HK-2 (cell line): ENCODE measurements at regions not wholly inside any gene's neighbourhood (a gene's known extent, or its start where the extent isn't known, plus 50 kb on each side); places are given as distances from the start of the nearest gene placed in this dataset.
"Not testable (repeated sequence)": the region's sequence is repeated elsewhere in the genome, so short reads cannot be mapped to it uniquely, and the experiment has no call there.

Experiments
- DNase-seq: peaks from one replicate; pipeline ENCODE4 v3.0.0-alpha.2; 2018; ENCODE audit not compliant: unreplicated experiment

DNA sequence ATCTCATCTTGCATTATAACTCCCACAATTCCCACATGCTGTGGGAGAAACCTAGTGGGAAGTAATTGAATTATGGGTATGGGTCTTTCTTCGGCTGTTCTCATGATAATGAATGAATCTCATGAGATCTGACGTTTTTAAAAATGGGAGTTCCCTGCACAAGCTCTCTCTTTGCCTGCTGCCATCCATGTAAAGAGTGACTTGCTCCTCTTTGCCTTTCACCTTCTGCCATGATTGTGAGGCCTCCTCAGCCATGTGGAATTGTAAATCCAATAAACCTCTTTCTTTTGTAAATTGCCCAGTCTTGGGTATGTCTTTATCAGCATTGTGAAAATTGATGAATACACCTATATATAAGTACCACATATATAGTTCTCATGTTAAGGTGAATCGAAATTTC is 961.7 kb upstream of the COX7C start:
- no peak for DNase-seq

GRCh38 chr5:85657328-85657727 is 960.4 kb upstream of the COX7C start:
- not testable (repeated sequence) for DNase-seq

GRCh38 chr5:85662969-85663707 is 954.6 kb upstream of the COX7C start:
- not testable (repeated sequence) for DNase-seq

- DNase-seq, result no peak
These were observed 954.1 kb upstream of the COX7C start for GRCh38 chr5:85663708-85664031.

GRCh38 chr5:85670417-85670816 is 947.3 kb upstream of the COX7C start:
- no peak for DNase-seq

DNA sequence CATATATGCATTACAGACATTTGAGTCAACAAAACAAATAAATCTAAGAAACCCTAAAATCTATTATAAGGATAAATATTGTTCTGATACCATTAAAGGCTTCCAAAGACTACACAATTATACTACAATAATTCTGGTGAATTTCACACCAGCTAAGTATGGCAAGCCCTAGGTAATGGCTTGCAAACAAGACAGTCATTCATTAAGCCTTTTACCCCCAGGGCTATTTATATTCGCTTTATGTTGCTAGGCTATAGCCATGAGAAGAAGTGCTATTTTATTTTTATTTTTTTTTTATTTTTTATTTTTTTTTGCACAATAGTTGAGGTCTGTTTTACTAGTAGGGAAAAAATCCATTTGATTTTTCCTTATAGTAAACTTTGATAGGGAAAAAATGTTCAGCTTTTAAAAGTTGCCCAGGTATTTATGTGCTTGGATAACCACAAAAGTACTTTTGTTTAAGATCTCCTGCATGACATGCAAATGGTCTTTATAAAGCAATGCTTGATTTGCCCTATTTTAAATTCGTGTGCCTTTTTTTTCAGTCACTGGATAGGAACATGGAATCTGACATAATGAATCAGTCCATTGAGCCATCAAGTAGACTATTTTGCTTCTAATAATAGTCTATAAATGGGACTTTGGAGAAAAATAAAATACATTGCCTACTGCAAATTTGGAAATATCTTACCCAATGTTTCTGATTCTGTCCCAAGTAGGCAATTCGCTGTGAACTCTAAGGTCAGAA is 946.3 kb upstream of the COX7C start:
- DNase-seq, result no peak

- no peak for DNase-seq
These were observed 935.9 kb upstream of the COX7C start for GRCh38 chr5:85681871-85682270.

GRCh38 chr5:85684351-85684750 is 933.4 kb upstream of the COX7C start:
- no peak for DNase-seq

GRCh38 chr5:85703296-85703695 is 914.4 kb upstream of the COX7C start:
- no peak for DNase-seq

DNA sequence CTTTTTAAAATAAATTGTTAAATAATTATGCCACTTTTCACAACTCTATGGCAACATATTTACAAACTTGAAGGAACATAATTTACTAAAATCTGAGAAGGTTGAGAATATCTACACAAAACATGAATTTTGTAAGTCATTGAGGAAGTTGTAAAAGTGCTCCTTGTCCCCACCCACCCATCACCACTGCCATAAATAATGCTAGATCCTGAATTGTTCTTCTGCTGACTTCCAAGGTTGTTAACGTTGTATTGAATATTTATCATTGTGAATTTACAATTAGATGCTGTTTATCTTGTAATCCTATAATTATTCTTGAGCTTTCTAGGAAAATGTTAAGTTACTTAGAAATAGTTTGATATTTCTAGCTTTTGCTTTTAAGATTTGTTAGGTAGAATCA is 908.0 kb upstream of the COX7C start:
- DNase-seq, result no peak

DNA sequence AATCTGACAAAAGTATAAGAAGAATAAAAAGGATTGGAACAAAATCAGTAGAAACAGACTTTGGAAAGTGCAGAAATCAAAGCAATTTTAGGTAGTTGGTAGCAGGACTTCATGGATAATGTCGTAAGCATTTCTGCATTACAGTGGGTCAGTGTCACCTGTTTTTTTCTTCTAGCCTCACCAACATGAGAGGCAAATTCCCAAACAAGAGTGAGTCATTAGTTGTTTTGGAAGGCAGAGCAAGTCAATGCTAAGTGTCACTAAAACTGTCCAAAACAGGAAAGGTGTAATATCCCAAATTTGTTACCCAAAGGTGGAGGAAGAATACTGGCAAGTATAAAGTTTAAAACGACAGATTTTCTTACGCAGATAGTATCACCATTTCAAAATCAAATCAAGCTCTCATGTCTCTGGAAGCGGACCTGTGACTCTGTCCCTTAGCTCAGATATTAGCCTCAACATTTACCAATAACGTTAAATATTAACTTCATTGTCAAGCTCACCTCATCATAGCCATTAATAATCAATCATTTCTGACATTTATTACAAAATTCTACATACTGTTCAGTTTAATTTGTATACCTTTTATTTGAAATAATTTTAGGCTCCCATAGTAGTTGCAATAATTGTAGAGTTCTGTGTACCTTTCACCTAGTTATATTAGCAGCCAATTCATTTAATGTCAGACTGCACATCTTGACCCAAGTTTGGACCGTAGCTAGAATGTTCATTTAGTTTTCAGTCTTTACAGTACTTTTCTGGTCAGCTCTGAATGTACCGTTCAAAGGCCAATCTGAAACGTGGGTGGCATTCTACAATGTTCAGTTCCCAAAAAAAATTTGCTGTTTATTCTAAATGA is 901.2 kb upstream of the COX7C start:
- no peak for DNase-seq

GRCh38 chr5:85717203-85717563 is 900.6 kb upstream of the COX7C start:
- no peak for DNase-seq

DNA sequence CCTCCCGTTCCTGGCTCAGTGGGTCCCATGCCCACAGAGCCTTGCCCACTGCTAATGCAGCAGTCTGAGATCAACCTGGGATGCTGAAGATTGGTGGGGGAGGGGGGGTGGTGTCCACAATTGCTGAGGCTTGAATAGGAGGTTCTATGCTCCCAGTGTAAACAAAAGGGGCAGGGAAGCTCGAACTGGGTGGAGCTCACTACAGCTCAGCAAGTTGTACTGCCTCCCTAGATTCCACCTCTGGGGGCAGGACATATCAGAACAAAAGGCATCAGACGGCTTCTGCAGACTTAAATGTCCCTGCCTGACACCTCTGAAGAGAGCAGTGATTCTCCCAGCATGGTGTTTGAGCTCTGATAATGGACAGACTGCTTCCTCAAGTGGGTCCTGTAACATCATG is 885.6 kb upstream of the COX7C start:
- no peak for DNase-seq

GRCh38 chr5:85741972-85742371 is 875.8 kb upstream of the COX7C start:
- DNase-seq, result no peak

GRCh38 chr5:85760519-85760918 is 857.2 kb upstream of the COX7C start:
- DNase-seq, result no peak

DNA sequence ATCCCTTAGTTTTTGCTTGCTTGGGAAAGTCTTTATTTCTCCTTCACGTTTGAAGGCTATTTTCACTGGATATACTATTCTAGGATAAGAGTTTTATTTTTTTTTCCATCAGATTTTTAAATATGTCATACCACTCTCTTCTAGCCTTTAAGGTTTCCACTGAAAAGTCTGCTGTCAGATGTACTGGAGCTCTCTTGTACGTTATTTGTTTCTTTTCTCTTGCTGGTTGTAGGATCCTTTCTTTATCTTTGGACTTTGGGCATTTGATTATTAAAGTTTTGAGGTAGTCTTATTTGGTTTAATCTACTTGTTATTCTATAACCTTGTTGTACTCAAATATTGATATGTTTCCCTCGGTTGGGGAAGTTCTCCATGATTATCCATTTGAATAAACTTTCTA is 848.4 kb upstream of the COX7C start:
- DNase-seq, result no peak

GRCh38 chr5:85784746-85785145 is 833.0 kb upstream of the COX7C start:
- DNase-seq, result no peak

- DNase-seq, result no peak
These were observed 804.6 kb upstream of the COX7C start for GRCh38 chr5:85813146-85813545.

DNA sequence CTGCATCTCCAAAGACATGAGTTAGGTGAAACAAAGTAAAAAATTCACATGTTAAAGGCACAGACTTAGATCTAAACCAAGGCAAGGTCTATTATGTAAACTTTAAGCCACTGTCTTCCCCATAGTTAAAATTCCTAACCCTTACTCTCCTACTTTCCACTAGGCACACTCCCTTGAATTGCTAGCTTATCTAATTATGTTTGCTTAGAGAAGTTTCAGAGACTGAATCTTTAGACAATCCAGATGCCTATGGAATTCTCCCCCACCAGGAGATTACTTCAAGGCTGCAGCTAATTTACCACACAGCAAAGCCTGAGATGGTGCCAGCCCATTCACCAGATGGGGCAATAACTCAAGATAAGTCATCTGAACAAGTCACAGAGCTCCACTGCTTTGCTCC is 803.1 kb upstream of the COX7C start:
- peak; percentile 1 for DNase-seq

- no peak for DNase-seq
These were observed 794.0 kb upstream of the COX7C start for GRCh38 chr5:85823462-85824426.

DNA sequence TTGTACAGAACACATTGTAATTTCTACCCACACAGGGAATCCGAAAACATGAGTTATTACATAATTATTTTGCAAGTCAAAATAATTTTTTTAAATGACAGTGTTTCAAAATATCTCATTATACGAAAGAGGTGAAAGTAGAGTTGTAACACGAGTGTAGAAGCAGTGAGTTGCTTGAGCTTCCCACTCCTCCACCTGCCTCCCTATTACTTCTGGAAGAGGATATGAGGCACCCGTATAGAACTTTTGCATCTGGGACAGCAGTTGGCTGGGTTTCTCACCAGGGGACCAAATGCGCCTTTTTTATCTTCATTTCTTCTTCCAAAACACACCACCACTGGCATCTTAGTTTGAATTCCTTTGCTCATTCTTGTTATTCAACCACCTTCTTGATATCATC is 779.0 kb upstream of the COX7C start:
- DNase-seq, result no peak

DNA sequence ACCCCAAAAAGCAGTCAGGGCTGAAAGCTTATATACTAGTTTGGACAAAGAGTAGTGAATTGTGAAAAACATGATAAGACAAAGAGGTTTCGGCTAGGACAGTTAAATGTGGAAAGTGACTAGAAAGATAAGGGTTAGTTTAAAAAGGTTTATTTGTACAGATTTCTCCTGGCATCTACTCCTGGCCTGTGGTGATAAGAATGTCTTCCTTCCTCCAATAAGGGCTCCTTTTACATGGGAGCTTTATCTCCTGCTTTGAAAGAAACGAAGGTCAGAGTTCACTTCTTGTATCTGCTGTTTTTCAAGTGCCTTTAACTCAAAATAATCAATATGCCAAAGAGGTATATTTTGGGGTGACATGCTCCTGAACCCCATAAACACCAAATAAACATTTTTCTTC is 776.1 kb upstream of the COX7C start:
- DNase-seq, result no peak
